Heart right ventricle (tissue), 16 donors: ENCODE measurements at regions not wholly inside any gene's neighbourhood (a gene's known extent, or its start where the extent isn't known, plus 50 kb on each side); places are given as distances from the start of the nearest gene placed in this dataset.

Experiments
- ATAC-seq, 8 donors: fragments of 200-7000 bp; cut with Tn5 transposase; one replicate each; pipeline ENCODE4 v1.9.1; 2020; ENCODE audit warnings: mild to moderate bottlenecking in 8 of 8, moderate library complexity in 8 of 8, moderate number of reproducible peaks in 1 of 8
- DNase-seq, 2 donors: peaks; one replicate each; pipeline ENCODE4 v3.0.0-alpha.2; 2020
- H3K27ac ChIP-seq, 10 donors: fragments of 200-600 bp; sonication (generic) in 2 of 10; one replicate each; pipeline versions ENCODE4 v1.5.0 to v1.8.0; 2020 to 2022; ENCODE audit warnings: mild to moderate bottlenecking in 3 of 10
- H3K27me3 ChIP-seq, 7 donors: fragments of 200-600 bp; one replicate each; pipeline ENCODE4 v1.8.0; 2021 to 2022; ENCODE audit warnings: mild to moderate bottlenecking in 2 of 7
- H3K36me3 ChIP-seq, 9 donors: fragments of 200-600 bp; sonication (generic) in 1 of 9; one replicate each; pipeline versions ENCODE4 v1.5.0 to v1.8.0; 2020 to 2022; ENCODE audit warnings: mild to moderate bottlenecking in 2 of 9
- H3K4me1 ChIP-seq, 9 donors: fragments of 200-600 bp; sonication (generic) in 1 of 9; one replicate each; pipeline versions ENCODE4 v1.5.0 to v1.8.0; 2020 to 2022; ENCODE audit warnings: mild to moderate bottlenecking in 4 of 9
- H3K4me3 ChIP-seq, 10 donors: fragments of 200-600 bp; sonication (generic) in 2 of 10; one replicate each; pipeline versions ENCODE4 v1.5.0 to v1.8.0; 2020 to 2022; ENCODE audit warnings: mild to moderate bottlenecking in 7 of 10, moderate library complexity in 2 of 10
- H3K9me3 ChIP-seq, 11 donors: fragments of 200-600 bp in 10 of 11; sonication (generic) in 2 of 11; one replicate each; pipeline versions ENCODE4 v1.5.0 to v1.8.0; 2013 to 2022; ENCODE audit warnings: mild to moderate bottlenecking in 2 of 11, control low read depth in 1 of 11, moderate library complexity in 1 of 11
- CTCF ChIP-seq, 9 donors: fragments of 200-600 bp; sonication (generic) in 2 of 9; IDR thresholded peaks; one replicate each; pipeline versions ENCODE4 v1.5.0 to v1.8.0; 2021 to 2022; ENCODE audit warnings: antibody characterized with exemption in 9 of 9, mild to moderate bottlenecking in 5 of 9, moderate library complexity in 1 of 9
- WGBS, 2 donors: extraction: QIAGEN DNeasy Blood & Tissue Kit; methylation state at CpG; one replicate each; pipeline ENCODE4 v1.1.7; 2013; ENCODE audit warnings: inconsistent platforms in 1 of 2; 5-methylcytosine and 5-hydroxymethylcytosine counted together
- intact Hi-C, 10 donors: fragments of 100-400 bp; cut with DNase I; formaldehyde crosslinking; loops; one replicate each; pipeline versions ENCODE4 v1.11.1 to v1.14.2; 2022
- donor health status: Arrhythmogenic right ventricular cardiomyopathy.
- donor health status: ischemic (EF 13 %, LVEDD 7.1; RV severe dilation, severe dysfunction).
- donor health status: healthy with polysubstance abuse.
- donor health status: DM: no; HTN: yes; CAD: no.
- donor health status: DM: no; HTN: no; CAD: no.
- donor health status: ischemic (EF 25% LVEDD 6.9; RV normal size, moderate dysfunction).
- donor health status: ischemic (EF 25% LVEDD 5.7; RV mildly dilated, moderate dysfunction).
- donor health status: healthy.
- donor health status: DM: yes; HTN: yes; CAD: no.
- donor health status: Ischemic cardiomyopathy.
- donor health status: ischemic (EF 35%, LVEDD 5.7; RV mildly dilated, moderate dysfunction).
- donor health status: nonischemic (EF 11% LVEDD 7.7; RV severe dilation, severe dysfunction).
- donor health status: DM: yes; HTN: yes; CAD: no.
- donor health status: PGD.
- donor health status: ischemic (EF 29% LVEDD 5.4; RV normal size, mild dysfunction).
- donor health status: nonischemic (EF 23%, LVEDD 6.1; RV moderate dilation, normal function).

GRCh38 chr10:128739930-128740329, 613.7 kb upstream of the MKI67 start:
- intact Hi-C loops = no loop called here

GRCh38 chr10:128741180-128741579, 615.0 kb upstream of the MKI67 start:
- WGBS, 2 donors = 87 to 90% methylated on average over 4 of the region's 4 CpGs
- intact Hi-C loops = no loop called here

More at GRCh38 chr10:128739930-128740329, 613.7 kb upstream of the MKI67 start:
- Histone ChIP-seq H3K36me3 (no peaks in the 10 kb centered on the region), H3K27me3 (peaks cover 0 to 40% (median 21%) of the 10 kb centered on the region in 7 donors), H3K9me3 (no peaks in the 10 kb centered on the region), H3K4me3 (no peak overlapping the region), H3K4me1 (no peaks in the 10 kb centered on the region), H3K27ac (no peak overlapping the region)
- ATAC-seq (no peak), DNase-seq (no peak)
- WGBS, 2 donors = 67 to 70% methylated on average over 9 of the region's 9 CpGs
- TF ChIP-seq CTCF (IDR thresholded peaks at IDR 0.05) = no peak

GRCh38 chr10:128741680-128742079, 615.5 kb upstream of the MKI67 start:
- WGBS, 2 donors = 85% methylated on average over 5 of the region's 5 CpGs
- no peak for ATAC-seq
- intact Hi-C loops = no loop called here

More at GRCh38 chr10:128741180-128741579, 615.0 kb upstream of the MKI67 start:
- H3K27me3 ChIP-seq = peaks cover 0 to 50% (median 21%) of the 10 kb centered on the region in 7 donors
- H3K4me3 ChIP-seq = no peak overlapping the region
- ATAC-seq (no peak), DNase-seq (no peak)
- TF ChIP-seq CTCF (IDR thresholded peaks at IDR 0.05) = no peak
- no peaks in the 10 kb centered on the region for H3K4me1 ChIP-seq
- H3K9me3 ChIP-seq = no peaks in the 10 kb centered on the region
- no peaks in the 10 kb centered on the region for H3K36me3 ChIP-seq
- no peak overlapping the region for H3K27ac ChIP-seq

GRCh38 chr10:128744092-128744491, 617.9 kb upstream of the MKI67 start:
- Histone ChIP-seq H3K36me3 (no peaks in the 10 kb centered on the region), H3K9me3 (no peaks in the 10 kb centered on the region), H3K4me3 (no peak overlapping the region), H3K4me1 (no peaks in the 10 kb centered on the region), H3K27me3 (peaks cover 0 to 61% (median 17%) of the 10 kb centered on the region in 7 donors), H3K27ac (no peak overlapping the region)
- TF ChIP-seq CTCF (IDR thresholded peaks at IDR 0.05) = no peak
- intact Hi-C loops = no loop called here
- WGBS, 2 donors = 89 to 90% methylated on average over 1 of the region's 1 CpG
- ATAC-seq = no peak
- DNase-seq = no peak

More at GRCh38 chr10:128741680-128742079, 615.5 kb upstream of the MKI67 start:
- no peaks in the 10 kb centered on the region for H3K4me1 ChIP-seq
- no peak for DNase-seq
- no peaks in the 10 kb centered on the region for H3K9me3 ChIP-seq
- H3K27me3 ChIP-seq = peaks cover 0 to 50% (median 21%) of the 10 kb centered on the region in 7 donors
- H3K27ac ChIP-seq = no peak overlapping the region
- no peak overlapping the region for H3K4me3 ChIP-seq
- H3K36me3 ChIP-seq = no peaks in the 10 kb centered on the region
- TF ChIP-seq CTCF (IDR thresholded peaks at IDR 0.05) = no peak
